CD4-positive, alpha-beta memory T cell (primary cell): ENCODE measurements at regions not wholly inside any gene's neighbourhood (a gene's known extent, or its start where the extent isn't known, plus 50 kb on each side); places are given as distances from the start of the nearest gene placed in this dataset.

ENCODE experiments used
- CTCF ChIA-PET: fragments of 350-600 bp; sonication (Branson Sonifier 250); formaldehyde crosslinking; loops from one replicate; lab custom pipeline; 2021; ENCODE audit warnings: inconsistent platforms; ENCODE audit not compliant: partially characterized antibody; lab: Charles Lee
- POLR2A ChIA-PET: fragments of 350-600 bp; sonication (Branson Sonifier 250); formaldehyde crosslinking; loops from one replicate; lab custom pipeline; 2021; ENCODE audit not compliant: partially characterized antibody; lab: Charles Lee
- DNase-seq, 5 donors: peaks; one replicate each; pipeline versions ENCODE4 v3.0.0 to v3.0.0-alpha.2; 2020 to 2022; ENCODE audit warnings: mixed read lengths in 1 of 5
- H3K27ac ChIP-seq: one replicate; pipeline ENCODE4 v1.7.0; 2013; ENCODE audit warnings: low read depth, low read length
- H3K27me3 ChIP-seq: 2 replicates; pipeline ENCODE4 v1.7.0; 2013; ENCODE audit warnings: mild to moderate bottlenecking, low read length, moderate library complexity; ENCODE audit not compliant: insufficient read depth
- H3K36me3 ChIP-seq: 2 replicates; pipeline ENCODE4 v1.7.0; 2013; ENCODE audit warnings: mild to moderate bottlenecking, low read length, moderate library complexity; ENCODE audit not compliant: insufficient read depth
- H3K4me1 ChIP-seq: 2 replicates; pipeline ENCODE4 v1.7.0; 2013; ENCODE audit warnings: mild to moderate bottlenecking, low read length, moderate library complexity; ENCODE audit not compliant: insufficient read depth
- H3K4me3 ChIP-seq, 2 donors: one replicate each; pipeline ENCODE4 v1.7.0; 2013; ENCODE audit warnings: low read length in 2 of 2, mild to moderate bottlenecking in 1 of 2
- H3K9me3 ChIP-seq, 2 donors: one replicate each; pipeline ENCODE4 v1.7.0; 2013; ENCODE audit warnings: low read length in 2 of 2, control low read depth in 1 of 2; ENCODE audit not compliant: control insufficient read depth in 1 of 2
- H3K27ac Mint-ChIP-seq, 7 donors: one replicate each; pipeline ENCODE4 v1.8.0; 2020 to 2021; ENCODE audit warnings: mixed read lengths in 7 of 7, mild to moderate bottlenecking in 6 of 7, inconsistent platforms in 3 of 7, moderate library complexity in 3 of 7
- H3K27me3 Mint-ChIP-seq, 2 donors: one replicate each; pipeline ENCODE4 v1.8.0; 2020 to 2021; ENCODE audit warnings: mixed read lengths in 2 of 2
- H3K36me3 Mint-ChIP-seq, 2 donors: one replicate each; pipeline ENCODE4 v1.8.0; 2020 to 2021; ENCODE audit warnings: mixed read lengths in 2 of 2, inconsistent platforms in 1 of 2, mild to moderate bottlenecking in 1 of 2
- H3K4me1 Mint-ChIP-seq, 4 donors: one replicate each; pipeline ENCODE4 v1.8.0; 2020 to 2021; ENCODE audit warnings: mixed read lengths in 4 of 4, mild to moderate bottlenecking in 1 of 4
- H3K4me3 Mint-ChIP-seq, 8 donors: one replicate each; pipeline ENCODE4 v1.8.0; 2020 to 2021; ENCODE audit warnings: mixed read lengths in 8 of 8, mild to moderate bottlenecking in 7 of 8, moderate library complexity in 6 of 8, inconsistent platforms in 3 of 8
- H3K9me3 Mint-ChIP-seq, 8 donors: one replicate each; pipeline ENCODE4 v1.8.0; 2020 to 2021; ENCODE audit warnings: mixed read lengths in 8 of 8, mild to moderate bottlenecking in 5 of 8, inconsistent platforms in 3 of 8, moderate library complexity in 1 of 8
- intact Hi-C: fragments of 100-400 bp; cut with micrococcal nuclease; formaldehyde crosslinking; loops from one replicate; pipeline ENCODE4 v1.15.1; 2023

GRCh38 chr13:99063952-99064351 is 86.1 kb upstream of the DOCK9 start:
- ChIA-PET CTCF (interaction anchor here (0.8 to 3.0 kb wide), 6 partner anchors 10 to 202 kb away, joined by 3 to 13 read pairs (median 4); no protein-coding TSS in a partner anchor), POLR2A (interaction anchor here (1.0 to 4.7 kb wide), 4 partner anchors 10 to 242 kb away, joined by 3 to 34 read pairs (median 9); no protein-coding TSS in a partner anchor)
- peaks cover 70% of the 10 kb centered on the region for H3K4me1 ChIP-seq
- H3K36me3 ChIP-seq, result no peaks in the 10 kb centered on the region
- intact Hi-C loops, result no loop called here
- H3K27ac Mint-ChIP-seq, result peak overlapping the region in 5 of 7 donors; percentile 67 to 87 (median 70)
- H3K4me1 Mint-ChIP-seq, result peaks cover 66 to 94% (median 79%) of the 10 kb centered on the region in 4 donors
- peak overlapping the region in 6 of 8 donors; percentile 15 to 64 (median 48) for H3K4me3 Mint-ChIP-seq
- H3K27ac ChIP-seq, result no peak overlapping the region
- H3K27me3 Mint-ChIP-seq, result no peaks in the 10 kb centered on the region
- H3K9me3 ChIP-seq, result no peaks in the 10 kb centered on the region
- no peaks in the 10 kb centered on the region for H3K9me3 Mint-ChIP-seq
- H3K36me3 Mint-ChIP-seq, result peaks cover 5 to 23% of the 10 kb centered on the region in 2 donors
- no peaks in the 10 kb centered on the region for H3K27me3 ChIP-seq
- DNase-seq, result no peak
- no peak overlapping the region for H3K4me3 ChIP-seq

DNA sequence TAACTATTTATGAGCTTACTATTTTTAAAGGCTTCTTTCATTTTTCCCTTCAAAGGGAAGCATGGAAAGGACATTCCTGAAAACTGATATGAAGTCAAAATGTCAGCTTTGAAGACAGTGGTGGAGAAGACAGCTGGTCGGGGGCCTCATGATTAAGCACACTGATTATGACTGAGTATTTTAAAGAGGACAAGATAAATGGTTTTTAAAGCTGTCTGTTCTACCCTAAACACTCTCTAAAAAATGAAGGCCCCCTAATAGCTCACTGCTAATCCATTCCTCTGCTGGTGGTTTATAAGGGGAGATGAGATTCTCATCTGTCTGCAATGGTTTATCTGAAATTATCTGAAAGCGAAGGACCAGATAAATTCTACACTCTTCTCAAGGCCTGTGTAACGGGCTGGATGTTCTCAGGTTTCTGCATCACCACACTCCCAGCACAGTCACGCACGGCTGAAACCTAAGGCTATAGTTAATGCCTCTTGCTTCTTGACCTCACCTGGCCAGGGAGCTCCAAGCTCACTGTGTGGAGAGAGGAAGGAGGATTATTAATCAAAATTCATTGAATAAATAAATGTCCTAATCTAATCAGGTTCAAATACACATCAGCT is 86.9 kb upstream of the DOCK9 start:
- H3K4me3 ChIP-seq, result no peak overlapping the region
- intact Hi-C loops, result no loop called here
- no peak for DNase-seq
- H3K27ac ChIP-seq, result no peak overlapping the region
- Mint-ChIP-seq H3K36me3 (peaks cover 5 to 23% of the 10 kb centered on the region in 2 donors), H3K4me3 (peak overlapping the region in 5 of 8 donors; percentile 52 to 90 (median 83)), H3K4me1 (peaks cover 60 to 91% (median 74%) of the 10 kb centered on the region in 4 donors), H3K27ac (peak overlapping the region in 4 of 7 donors; percentile 6 to 89 (median 54)), H3K9me3 (no peaks in the 10 kb centered on the region), H3K27me3 (no peaks in the 10 kb centered on the region)
- H3K36me3 ChIP-seq, result no peaks in the 10 kb centered on the region
- POLR2A ChIA-PET, result interaction anchor here (0.7 to 4.7 kb wide), 6 partner anchors 9 to 241 kb away, joined by 3 to 34 read pairs (median 11); no protein-coding TSS in a partner anchor
- no peaks in the 10 kb centered on the region for H3K9me3 ChIP-seq
- peaks cover 65% of the 10 kb centered on the region for H3K4me1 ChIP-seq
- no peaks in the 10 kb centered on the region for H3K27me3 ChIP-seq
- CTCF ChIA-PET, result interaction anchor here (0.8 to 3.0 kb wide), 10 partner anchors 8 to 201 kb away, joined by 3 to 13 read pairs (median 3); no protein-coding TSS in a partner anchor

GRCh38 chr13:99065235-99066015 is 87.6 kb upstream of the DOCK9 start:
- no peak for DNase-seq
- H3K36me3 ChIP-seq, result no peaks in the 10 kb centered on the region
- Mint-ChIP-seq H3K4me3 (peak overlapping the region; percentile 56 to 90 (median 82)), H3K4me1 (peaks cover 60 to 95% (median 74%) of the 10 kb centered on the region in 4 donors), H3K36me3 (peaks cover 10 to 24% of the 10 kb centered on the region in 2 donors), H3K9me3 (no peaks in the 10 kb centered on the region), H3K27me3 (no peaks in the 10 kb centered on the region), H3K27ac (peak overlapping the region; percentile 6 to 89 (median 88))
- no peaks in the 10 kb centered on the region for H3K27me3 ChIP-seq
- intact Hi-C loops, result loop anchor here (1.0 kb wide), 1 partner anchor 10 kb away; no protein-coding TSS in a partner anchor
- CTCF ChIA-PET, result interaction anchor here (0.7 to 3.0 kb wide), 12 partner anchors 9 to 203 kb away, joined by 3 to 13 read pairs (median 3); no protein-coding TSS in a partner anchor
- H3K27ac ChIP-seq, result no peak overlapping the region
- no peaks in the 10 kb centered on the region for H3K9me3 ChIP-seq
- peaks cover 65% of the 10 kb centered on the region for H3K4me1 ChIP-seq
- H3K4me3 ChIP-seq, result peak overlapping the region in 1 of 2 donors; percentile 29
- POLR2A ChIA-PET, result interaction anchor here (0.7 to 4.7 kb wide), 6 partner anchors 9 to 241 kb away, joined by 3 to 34 read pairs (median 11); no protein-coding TSS in a partner anchor

- Mint-ChIP-seq H3K4me1 (peaks cover 59 to 92% (median 72%) of the 10 kb centered on the region in 4 donors), H3K27ac (peak overlapping the region; percentile 56 to 89 (median 88)), H3K36me3 (peaks cover 12 to 27% of the 10 kb centered on the region in 2 donors), H3K9me3 (no peaks in the 10 kb centered on the region), H3K4me3 (peak overlapping the region; percentile 61 to 90 (median 82)), H3K27me3 (no peaks in the 10 kb centered on the region)
- H3K9me3 ChIP-seq, result no peaks in the 10 kb centered on the region
- POLR2A ChIA-PET, result interaction anchor here (1.7 to 4.7 kb wide), 5 partner anchors 8 to 20 kb away, joined by 7 to 34 read pairs (median 14); no protein-coding TSS in a partner anchor
- no peak for DNase-seq
- H3K36me3 ChIP-seq, result no peaks in the 10 kb centered on the region
- intact Hi-C loops, result loop anchor here (1.0 kb wide), 1 partner anchor 11 kb away; no protein-coding TSS in a partner anchor
- no peak overlapping the region for H3K27ac ChIP-seq
- H3K4me1 ChIP-seq, result peaks cover 57% of the 10 kb centered on the region
- H3K27me3 ChIP-seq, result no peaks in the 10 kb centered on the region
- CTCF ChIA-PET, result interaction anchor here (0.7 to 3.0 kb wide), 10 partner anchors 11 to 202 kb away, joined by 3 to 13 read pairs (median 3); no protein-coding TSS in a partner anchor
- H3K4me3 ChIP-seq, result peak overlapping the region; percentile 1 to 29
Observed at GRCh38 chr13:99066219-99066618, 88.4 kb upstream of the DOCK9 start.

DNA sequence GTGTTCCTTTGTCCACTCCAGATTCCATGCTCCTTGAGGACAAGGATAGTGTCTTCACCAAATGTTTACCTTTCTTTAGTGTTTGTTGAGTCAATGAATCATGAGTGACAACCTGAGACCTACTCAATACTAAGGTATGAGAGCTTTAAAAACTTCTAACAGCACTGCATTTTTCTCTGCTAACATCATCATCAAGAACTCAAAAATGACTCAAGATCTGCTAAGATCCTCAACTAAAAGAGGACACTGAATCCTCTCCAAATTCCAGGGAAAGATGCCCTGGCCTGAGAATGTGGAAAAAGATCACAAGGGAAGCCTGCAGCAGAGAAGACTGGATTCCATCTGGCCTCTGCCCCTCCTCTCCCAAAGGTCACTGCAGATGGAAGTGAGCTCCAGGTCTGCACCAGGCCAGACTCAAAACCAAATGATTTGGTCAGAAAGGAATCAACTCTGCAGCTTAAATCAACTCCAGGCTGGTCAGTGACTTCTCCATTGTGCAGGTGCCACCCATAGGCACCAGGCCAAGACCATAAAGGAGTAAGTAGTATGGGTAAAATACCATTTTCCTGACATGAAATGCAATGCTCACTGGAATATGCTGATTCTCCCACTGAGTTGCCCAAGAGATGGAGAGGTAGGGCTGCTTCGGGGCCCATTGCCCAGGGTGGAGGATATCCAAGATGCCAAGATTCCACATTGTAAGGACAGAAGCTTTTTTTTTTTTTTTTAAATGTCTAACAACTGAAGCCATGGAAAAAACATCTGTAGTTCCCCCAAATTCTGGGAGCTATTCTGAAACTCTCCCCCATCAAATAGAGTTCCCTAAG is 89.5 kb upstream of the DOCK9 start:
- H3K4me3 Mint-ChIP-seq, result peak overlapping the region in 7 of 8 donors; percentile 42 to 75 (median 67)
- Histone ChIP-seq H3K4me3 (no peak overlapping the region), H3K9me3 (no peaks in the 10 kb centered on the region), H3K27me3 (no peaks in the 10 kb centered on the region), H3K27ac (no peak overlapping the region), H3K36me3 (no peaks in the 10 kb centered on the region), H3K4me1 (peaks cover 55% of the 10 kb centered on the region)
- H3K27ac Mint-ChIP-seq, result peak overlapping the region; percentile 56 to 86 (median 82)
- ChIA-PET CTCF (interaction anchor here (0.6 to 2.1 kb wide), 7 partner anchors 11 to 870 kb away, joined by 3 to 7 read pairs (median 3); no protein-coding TSS in a partner anchor), POLR2A (interaction anchor here (0.8 to 4.7 kb wide), 6 partner anchors 12 to 56 kb away, joined by 3 to 34 read pairs (median 8); no protein-coding TSS in a partner anchor)
- no peaks in the 10 kb centered on the region for H3K27me3 Mint-ChIP-seq
- H3K36me3 Mint-ChIP-seq, result peaks cover 22 to 39% of the 10 kb centered on the region in 2 donors
- H3K9me3 Mint-ChIP-seq, result no peaks in the 10 kb centered on the region
- intact Hi-C loops, result no loop called here
- H3K4me1 Mint-ChIP-seq, result peaks cover 56 to 93% (median 74%) of the 10 kb centered on the region in 4 donors
- DNase-seq, result no peak

- Mint-ChIP-seq H3K27me3 (no peaks in the 10 kb centered on the region), H3K4me3 (no peak overlapping the region), H3K36me3 (peaks cover 38 to 41% of the 10 kb centered on the region in 2 donors), H3K4me1 (peaks cover 47 to 92% (median 69%) of the 10 kb centered on the region in 4 donors), H3K9me3 (peaks cover 0 to 5% (median 0%) of the 10 kb centered on the region in 8 donors), H3K27ac (peak overlapping the region in 3 of 7 donors; percentile 35 to 59 (median 47))
- intact Hi-C loops, result no loop called here
- Histone ChIP-seq H3K27ac (no peak overlapping the region), H3K27me3 (no peaks in the 10 kb centered on the region), H3K36me3 (no peaks in the 10 kb centered on the region), H3K9me3 (no peaks in the 10 kb centered on the region), H3K4me3 (no peak overlapping the region), H3K4me1 (peaks cover 52% of the 10 kb centered on the region)
- POLR2A ChIA-PET, result no interaction called here
- DNase-seq, result no peak
- CTCF ChIA-PET, result interaction anchor here (0.6 kb wide), 1 partner anchor 612 kb away, joined by 3 read pairs; no protein-coding TSS in a partner anchor
Observed at GRCh38 chr13:99071211-99071610, 93.3 kb upstream of the DOCK9 start.
